Astrocyte of the spinal cord (primary cell): ENCODE measurements at regions not wholly inside any gene's neighbourhood (a gene's known extent, or its start where the extent isn't known, plus 50 kb on each side); places are given as distances from the start of the nearest gene placed in this dataset.

ENCODE experiments used
- DNase-seq: peaks from one replicate; pipeline ENCODE4 v3.0.0; 2011; ENCODE audit warnings: low read depth, low spot score
- H3K4me3 ChIP-seq: 2 replicates; pipeline ENCODE4 v1.5.1; 2011; ENCODE audit warnings: low read depth, mild to moderate bottlenecking, low read length, moderate library complexity
- CTCF ChIP-seq: IDR thresholded peaks from 2 replicates; pipeline ENCODE4 v1.5.1; 2012; ENCODE audit warnings: low read depth, mild to moderate bottlenecking, low read length, inconsistent platforms
- in situ Hi-C: cut with HindIII; loops from 2 replicates; pipeline ENCODE4 v1.10.0; 2017; ENCODE audit warnings: low sequenced_read_pairs

GRCh38 chr11:41983475-41983874, 524.0 kb upstream of the LRRC4C start:
- in situ Hi-C loops, result no loop called here
- TF ChIP-seq CTCF, result no peak
- H3K4me3 ChIP-seq, result no peak overlapping the region
- no peak for DNase-seq

- H3K4me3 ChIP-seq, result no peak overlapping the region
- TF ChIP-seq CTCF, result no peak
- no peak for DNase-seq
- in situ Hi-C loops, result no loop called here
These were observed 524.6 kb upstream of the LRRC4C start for GRCh38 chr11:41984023-41984422.

DNA sequence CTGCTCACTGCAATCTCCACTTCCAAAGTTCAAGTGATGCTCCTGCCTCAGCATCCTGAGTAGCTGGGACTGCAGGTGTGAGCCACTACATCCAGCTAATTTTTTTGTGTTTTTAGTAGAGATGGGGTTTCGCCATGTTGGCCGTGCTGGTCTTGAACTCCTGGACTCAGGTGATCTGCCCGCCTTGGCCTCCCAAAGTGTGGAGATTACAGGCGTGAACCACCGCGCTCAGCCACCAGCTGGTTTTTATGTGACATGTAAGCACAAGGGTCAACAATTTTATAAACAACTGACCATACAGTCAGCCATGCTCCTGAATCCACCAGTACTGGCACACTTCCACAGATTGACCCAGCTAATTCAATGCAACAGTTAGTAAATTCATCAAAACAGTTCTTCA, 526.3 kb upstream of the LRRC4C start:
- no peak overlapping the region for H3K4me3 ChIP-seq
- DNase-seq, result no peak
- in situ Hi-C loops, result no loop called here
- TF ChIP-seq CTCF, result no peak

- no peak for DNase-seq
- TF ChIP-seq CTCF, result no peak
- in situ Hi-C loops, result no loop called here
- H3K4me3 ChIP-seq, result no peak overlapping the region
These were observed 529.6 kb upstream of the LRRC4C start for GRCh38 chr11:41988951-41989572.

DNA sequence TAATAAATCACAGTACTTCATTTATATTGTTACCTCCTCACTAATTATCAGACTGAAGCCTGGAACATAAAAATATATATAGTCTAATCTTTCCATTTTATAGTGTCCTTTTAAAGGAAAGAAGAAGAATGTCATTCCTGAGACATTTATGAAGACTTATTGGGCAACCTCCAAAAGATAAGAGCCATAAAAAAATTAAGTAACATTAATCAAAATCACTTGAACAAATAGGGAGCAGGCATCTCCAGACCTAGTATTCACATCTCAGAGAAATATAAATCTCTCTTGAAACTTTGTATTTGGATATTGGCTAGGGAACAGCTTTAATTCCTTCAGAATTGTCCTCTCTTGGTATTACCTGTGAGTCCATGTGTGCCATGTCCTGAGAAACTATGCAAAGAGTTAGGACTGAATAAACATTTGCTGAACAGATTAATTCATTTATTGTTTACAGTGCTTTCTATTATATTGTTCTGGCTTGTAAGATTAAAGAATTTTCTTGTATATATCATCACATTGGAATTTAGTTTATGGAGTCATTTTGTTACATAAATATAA, 530.5 kb upstream of the LRRC4C start:
- TF ChIP-seq CTCF, result no peak
- in situ Hi-C loops, result no loop called here
- DNase-seq, result no peak
- no peak overlapping the region for H3K4me3 ChIP-seq

GRCh38 chr11:41996533-41996932, 537.1 kb upstream of the LRRC4C start:
- in situ Hi-C loops, result no loop called here
- TF ChIP-seq CTCF, result no peak

More at GRCh38 chr11:41996533-41996932, 537.1 kb upstream of the LRRC4C start:
- H3K4me3 ChIP-seq, result no peak overlapping the region
- no peak for DNase-seq
